ENCODE measurements at regions not wholly inside any gene's neighbourhood (a gene's known extent, or its start where the extent isn't known, plus 50 kb on each side); places are given as distances from the start of the nearest gene placed in this dataset.

GRCh38 chr4:159443975-159444374 lies 341.1 kb downstream of the RAPGEF2 start:
- DNase-seq (ENCODE audit: extremely low read depth, low read depth) = no peak

- DNase-seq (ENCODE audit: extremely low read depth, low read depth) = no peak
Measured at GRCh38 chr4:159444678-159445077, 341.8 kb downstream of the RAPGEF2 start.

- DNase-seq (ENCODE audit: extremely low read depth, low read depth) = no peak
Measured at GRCh38 chr4:159445692-159446091, 342.8 kb downstream of the RAPGEF2 start.

GRCh38 chr4:159446266-159446976 lies 343.5 kb downstream of the RAPGEF2 start:
- peak; percentile 65 for DNase-seq (ENCODE audit: extremely low read depth, low read depth)

- DNase-seq (ENCODE audit: extremely low read depth, low read depth) = no peak
Measured at GRCh38 chr4:159447296-159447695, 344.4 kb downstream of the RAPGEF2 start.

- DNase-seq (ENCODE audit: extremely low read depth, low read depth) = no peak
Measured at GRCh38 chr4:159451006-159451405, 348.1 kb downstream of the RAPGEF2 start.

GRCh38 chr4:159455675-159456237 lies 352.9 kb downstream of the RAPGEF2 start:
- DNase-seq (ENCODE audit: extremely low read depth, low read depth) = peak; percentile 49

GRCh38 chr4:159460371-159460770 lies 357.5 kb downstream of the RAPGEF2 start:
- no peak for DNase-seq (ENCODE audit: extremely low read depth, low read depth)

- no peak for DNase-seq (ENCODE audit: extremely low read depth, low read depth)
Measured at GRCh38 chr4:159463235-159463634, 360.4 kb downstream of the RAPGEF2 start.

- no peak for DNase-seq (ENCODE audit: extremely low read depth, low read depth)
Measured at GRCh38 chr4:159464302-159464701, 361.4 kb downstream of the RAPGEF2 start.

GRCh38 chr4:159476886-159477285 lies 374.0 kb downstream of the RAPGEF2 start:
- no peak for DNase-seq (ENCODE audit: extremely low read depth, low read depth)

- DNase-seq (ENCODE audit: extremely low read depth, low read depth) = no peak
Measured at GRCh38 chr4:159480826-159481225, 377.9 kb downstream of the RAPGEF2 start.

- DNase-seq (ENCODE audit: extremely low read depth, low read depth) = no peak
Measured at GRCh38 chr4:159481936-159482335, 379.1 kb downstream of the RAPGEF2 start.

GRCh38 chr4:159483110-159483781 lies 380.4 kb downstream of the RAPGEF2 start:
- DNase-seq (ENCODE audit: extremely low read depth, low read depth) = no peak

- DNase-seq (ENCODE audit: extremely low read depth, low read depth) = no peak
Measured at GRCh38 chr4:159483782-159484741, 381.2 kb downstream of the RAPGEF2 start.

GRCh38 chr4:159484864-159485263 lies 382.0 kb downstream of the RAPGEF2 start:
- no peak for DNase-seq (ENCODE audit: extremely low read depth, low read depth)

GRCh38 chr4:159487284-159487747 lies 384.4 kb downstream of the RAPGEF2 start:
- peak; percentile 62 for DNase-seq (ENCODE audit: extremely low read depth, low read depth)

GRCh38 chr4:159489646-159490045 lies 386.8 kb downstream of the RAPGEF2 start:
- DNase-seq (ENCODE audit: extremely low read depth, low read depth) = no peak

- DNase-seq (ENCODE audit: extremely low read depth, low read depth) = no peak
Measured at GRCh38 chr4:159495515-159496236, 392.8 kb downstream of the RAPGEF2 start.

- DNase-seq (ENCODE audit: extremely low read depth, low read depth) = no peak
Measured at GRCh38 chr4:159496248-159496647, 393.4 kb downstream of the RAPGEF2 start.
